ENCODE measurements at regions not wholly inside any gene's neighbourhood (a gene's known extent, or its start where the extent isn't known, plus 50 kb on each side); places are given as distances from the start of the nearest gene placed in this dataset.

DNA sequence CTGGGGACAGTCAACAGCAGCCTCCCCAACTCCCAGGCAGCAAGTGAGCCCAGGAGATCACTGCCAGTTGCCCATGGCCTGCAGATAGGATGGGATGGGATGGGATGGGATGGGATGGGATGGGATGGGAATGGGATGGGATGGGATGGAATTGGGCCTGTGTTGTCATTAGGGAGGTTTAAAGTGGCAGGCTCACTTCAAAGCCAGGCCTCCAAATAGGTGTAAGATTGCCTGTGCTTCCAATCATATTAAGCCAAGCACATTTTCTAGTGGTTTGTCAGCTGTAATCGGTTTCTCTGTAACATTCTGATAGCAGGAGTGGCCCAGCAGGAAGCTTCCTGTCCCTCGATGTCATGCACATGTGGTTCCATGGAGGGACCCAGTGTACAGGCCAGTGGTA, 82.7 kb upstream of the NXT1 start:
- H3K4me2 ChIP-seq = no peak overlapping the region
- H2AFZ ChIP-seq = no peak overlapping the region
- H3K27me3 ChIP-seq (ENCODE audit: insufficient read depth) = no peaks in the 10 kb centered on the region
- ATAC-seq (no peak), DNase-seq (ENCODE audit: low spot score) (no peak)
- H3K4me1 ChIP-seq (ENCODE audit: insufficient read depth) = no peaks in the 10 kb centered on the region; the same call in 1 of the 2 replicates
- H3K36me3 ChIP-seq (ENCODE audit: insufficient read depth) = no peaks in the 10 kb centered on the region
- Mint-ChIP-seq H3K4me1 (0 out of 3 replicates have a peak, but pooled peaks cover 4% of the 10 kb centered on the region), H3K36me3 (ENCODE audit: low read depth) (peaks cover 10% of the 10 kb centered on the region), H3K27ac (no peak overlapping the region), H3K9me3 (peaks cover 25% of the 10 kb centered on the region), H3K4me3 (no peak overlapping the region), H3K27me3 (ENCODE audit: insufficient read depth, low read depth, poor library complexity) (peaks cover 4% of the 10 kb centered on the region)
- H3K79me2 ChIP-seq (replicated peaks; ENCODE audit: insufficient read depth) = no peaks in the 10 kb centered on the region
- H3K9me2 ChIP-seq (ENCODE audit: insufficient read depth) = no peaks in the 10 kb centered on the region
- no peak overlapping the region for H3K27ac ChIP-seq (ENCODE audit: low read depth)
- TF ChIP-seq ZNF331 (CRISPR knock-in tag; IDR thresholded peaks at IDR 0.05; ENCODE audit: low read depth) (no peak), CREB1 (CRISPR knock-in tag; IDR thresholded peaks at IDR 0.05; ENCODE audit: low read depth) (no peak), EZH2phosphoT487 (IDR thresholded peaks at IDR 0.05; ENCODE audit: unreplicated experiment) (no peak), EZH2 (IDR thresholded peaks at IDR 0.05; ENCODE audit: low read depth, unreplicated experiment) (no peak), NANOG (IDR thresholded peaks at IDR 0.05; ENCODE audit: borderline replicate concordance) (no peak), JUNB (IDR thresholded peaks at IDR 0.05; ENCODE audit: unreplicated experiment) (no peak), STAT1 (IDR thresholded peaks at IDR 0.05; ENCODE audit: unreplicated experiment) (no peak)
- TF ChIP-seq, protein P1, sequence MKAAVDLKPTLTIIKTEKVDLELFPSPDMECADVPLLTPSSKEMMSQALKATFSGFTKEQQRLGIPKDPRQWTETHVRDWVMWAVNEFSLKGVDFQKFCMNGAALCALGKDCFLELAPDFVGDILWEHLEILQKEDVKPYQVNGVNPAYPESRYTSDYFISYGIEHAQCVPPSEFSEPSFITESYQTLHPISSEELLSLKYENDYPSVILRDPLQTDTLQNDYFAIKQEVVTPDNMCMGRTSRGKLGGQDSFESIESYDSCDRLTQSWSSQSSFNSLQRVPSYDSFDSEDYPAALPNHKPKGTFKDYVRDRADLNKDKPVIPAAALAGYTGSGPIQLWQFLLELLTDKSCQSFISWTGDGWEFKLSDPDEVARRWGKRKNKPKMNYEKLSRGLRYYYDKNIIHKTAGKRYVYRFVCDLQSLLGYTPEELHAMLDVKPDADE (IDR thresholded peaks at IDR 0.05) = no peak
- TF ChIP-seq, protein P2, sequence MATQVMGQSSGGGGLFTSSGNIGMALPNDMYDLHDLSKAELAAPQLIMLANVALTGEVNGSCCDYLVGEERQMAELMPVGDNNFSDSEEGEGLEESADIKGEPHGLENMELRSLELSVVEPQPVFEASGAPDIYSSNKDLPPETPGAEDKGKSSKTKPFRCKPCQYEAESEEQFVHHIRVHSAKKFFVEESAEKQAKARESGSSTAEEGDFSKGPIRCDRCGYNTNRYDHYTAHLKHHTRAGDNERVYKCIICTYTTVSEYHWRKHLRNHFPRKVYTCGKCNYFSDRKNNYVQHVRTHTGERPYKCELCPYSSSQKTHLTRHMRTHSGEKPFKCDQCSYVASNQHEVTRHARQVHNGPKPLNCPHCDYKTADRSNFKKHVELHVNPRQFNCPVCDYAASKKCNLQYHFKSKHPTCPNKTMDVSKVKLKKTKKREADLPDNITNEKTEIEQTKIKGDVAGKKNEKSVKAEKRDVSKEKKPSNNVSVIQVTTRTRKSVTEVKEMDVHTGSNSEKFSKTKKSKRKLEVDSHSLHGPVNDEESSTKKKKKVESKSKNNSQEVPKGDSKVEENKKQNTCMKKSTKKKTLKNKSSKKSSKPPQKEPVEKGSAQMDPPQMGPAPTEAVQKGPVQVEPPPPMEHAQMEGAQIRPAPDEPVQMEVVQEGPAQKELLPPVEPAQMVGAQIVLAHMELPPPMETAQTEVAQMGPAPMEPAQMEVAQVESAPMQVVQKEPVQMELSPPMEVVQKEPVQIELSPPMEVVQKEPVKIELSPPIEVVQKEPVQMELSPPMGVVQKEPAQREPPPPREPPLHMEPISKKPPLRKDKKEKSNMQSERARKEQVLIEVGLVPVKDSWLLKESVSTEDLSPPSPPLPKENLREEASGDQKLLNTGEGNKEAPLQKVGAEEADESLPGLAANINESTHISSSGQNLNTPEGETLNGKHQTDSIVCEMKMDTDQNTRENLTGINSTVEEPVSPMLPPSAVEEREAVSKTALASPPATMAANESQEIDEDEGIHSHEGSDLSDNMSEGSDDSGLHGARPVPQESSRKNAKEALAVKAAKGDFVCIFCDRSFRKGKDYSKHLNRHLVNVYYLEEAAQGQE (IDR thresholded peaks at IDR 0.05; ENCODE audit: unreplicated experiment) = no peak
- TF ChIP-seq, protein P3, sequence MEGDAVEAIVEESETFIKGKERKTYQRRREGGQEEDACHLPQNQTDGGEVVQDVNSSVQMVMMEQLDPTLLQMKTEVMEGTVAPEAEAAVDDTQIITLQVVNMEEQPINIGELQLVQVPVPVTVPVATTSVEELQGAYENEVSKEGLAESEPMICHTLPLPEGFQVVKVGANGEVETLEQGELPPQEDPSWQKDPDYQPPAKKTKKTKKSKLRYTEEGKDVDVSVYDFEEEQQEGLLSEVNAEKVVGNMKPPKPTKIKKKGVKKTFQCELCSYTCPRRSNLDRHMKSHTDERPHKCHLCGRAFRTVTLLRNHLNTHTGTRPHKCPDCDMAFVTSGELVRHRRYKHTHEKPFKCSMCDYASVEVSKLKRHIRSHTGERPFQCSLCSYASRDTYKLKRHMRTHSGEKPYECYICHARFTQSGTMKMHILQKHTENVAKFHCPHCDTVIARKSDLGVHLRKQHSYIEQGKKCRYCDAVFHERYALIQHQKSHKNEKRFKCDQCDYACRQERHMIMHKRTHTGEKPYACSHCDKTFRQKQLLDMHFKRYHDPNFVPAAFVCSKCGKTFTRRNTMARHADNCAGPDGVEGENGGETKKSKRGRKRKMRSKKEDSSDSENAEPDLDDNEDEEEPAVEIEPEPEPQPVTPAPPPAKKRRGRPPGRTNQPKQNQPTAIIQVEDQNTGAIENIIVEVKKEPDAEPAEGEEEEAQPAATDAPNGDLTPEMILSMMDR (conservative IDR thresholded peaks at IDR 0.05; ENCODE audit: low read depth in 2 of 2) = no peak
- TF ChIP-seq, protein P4, sequence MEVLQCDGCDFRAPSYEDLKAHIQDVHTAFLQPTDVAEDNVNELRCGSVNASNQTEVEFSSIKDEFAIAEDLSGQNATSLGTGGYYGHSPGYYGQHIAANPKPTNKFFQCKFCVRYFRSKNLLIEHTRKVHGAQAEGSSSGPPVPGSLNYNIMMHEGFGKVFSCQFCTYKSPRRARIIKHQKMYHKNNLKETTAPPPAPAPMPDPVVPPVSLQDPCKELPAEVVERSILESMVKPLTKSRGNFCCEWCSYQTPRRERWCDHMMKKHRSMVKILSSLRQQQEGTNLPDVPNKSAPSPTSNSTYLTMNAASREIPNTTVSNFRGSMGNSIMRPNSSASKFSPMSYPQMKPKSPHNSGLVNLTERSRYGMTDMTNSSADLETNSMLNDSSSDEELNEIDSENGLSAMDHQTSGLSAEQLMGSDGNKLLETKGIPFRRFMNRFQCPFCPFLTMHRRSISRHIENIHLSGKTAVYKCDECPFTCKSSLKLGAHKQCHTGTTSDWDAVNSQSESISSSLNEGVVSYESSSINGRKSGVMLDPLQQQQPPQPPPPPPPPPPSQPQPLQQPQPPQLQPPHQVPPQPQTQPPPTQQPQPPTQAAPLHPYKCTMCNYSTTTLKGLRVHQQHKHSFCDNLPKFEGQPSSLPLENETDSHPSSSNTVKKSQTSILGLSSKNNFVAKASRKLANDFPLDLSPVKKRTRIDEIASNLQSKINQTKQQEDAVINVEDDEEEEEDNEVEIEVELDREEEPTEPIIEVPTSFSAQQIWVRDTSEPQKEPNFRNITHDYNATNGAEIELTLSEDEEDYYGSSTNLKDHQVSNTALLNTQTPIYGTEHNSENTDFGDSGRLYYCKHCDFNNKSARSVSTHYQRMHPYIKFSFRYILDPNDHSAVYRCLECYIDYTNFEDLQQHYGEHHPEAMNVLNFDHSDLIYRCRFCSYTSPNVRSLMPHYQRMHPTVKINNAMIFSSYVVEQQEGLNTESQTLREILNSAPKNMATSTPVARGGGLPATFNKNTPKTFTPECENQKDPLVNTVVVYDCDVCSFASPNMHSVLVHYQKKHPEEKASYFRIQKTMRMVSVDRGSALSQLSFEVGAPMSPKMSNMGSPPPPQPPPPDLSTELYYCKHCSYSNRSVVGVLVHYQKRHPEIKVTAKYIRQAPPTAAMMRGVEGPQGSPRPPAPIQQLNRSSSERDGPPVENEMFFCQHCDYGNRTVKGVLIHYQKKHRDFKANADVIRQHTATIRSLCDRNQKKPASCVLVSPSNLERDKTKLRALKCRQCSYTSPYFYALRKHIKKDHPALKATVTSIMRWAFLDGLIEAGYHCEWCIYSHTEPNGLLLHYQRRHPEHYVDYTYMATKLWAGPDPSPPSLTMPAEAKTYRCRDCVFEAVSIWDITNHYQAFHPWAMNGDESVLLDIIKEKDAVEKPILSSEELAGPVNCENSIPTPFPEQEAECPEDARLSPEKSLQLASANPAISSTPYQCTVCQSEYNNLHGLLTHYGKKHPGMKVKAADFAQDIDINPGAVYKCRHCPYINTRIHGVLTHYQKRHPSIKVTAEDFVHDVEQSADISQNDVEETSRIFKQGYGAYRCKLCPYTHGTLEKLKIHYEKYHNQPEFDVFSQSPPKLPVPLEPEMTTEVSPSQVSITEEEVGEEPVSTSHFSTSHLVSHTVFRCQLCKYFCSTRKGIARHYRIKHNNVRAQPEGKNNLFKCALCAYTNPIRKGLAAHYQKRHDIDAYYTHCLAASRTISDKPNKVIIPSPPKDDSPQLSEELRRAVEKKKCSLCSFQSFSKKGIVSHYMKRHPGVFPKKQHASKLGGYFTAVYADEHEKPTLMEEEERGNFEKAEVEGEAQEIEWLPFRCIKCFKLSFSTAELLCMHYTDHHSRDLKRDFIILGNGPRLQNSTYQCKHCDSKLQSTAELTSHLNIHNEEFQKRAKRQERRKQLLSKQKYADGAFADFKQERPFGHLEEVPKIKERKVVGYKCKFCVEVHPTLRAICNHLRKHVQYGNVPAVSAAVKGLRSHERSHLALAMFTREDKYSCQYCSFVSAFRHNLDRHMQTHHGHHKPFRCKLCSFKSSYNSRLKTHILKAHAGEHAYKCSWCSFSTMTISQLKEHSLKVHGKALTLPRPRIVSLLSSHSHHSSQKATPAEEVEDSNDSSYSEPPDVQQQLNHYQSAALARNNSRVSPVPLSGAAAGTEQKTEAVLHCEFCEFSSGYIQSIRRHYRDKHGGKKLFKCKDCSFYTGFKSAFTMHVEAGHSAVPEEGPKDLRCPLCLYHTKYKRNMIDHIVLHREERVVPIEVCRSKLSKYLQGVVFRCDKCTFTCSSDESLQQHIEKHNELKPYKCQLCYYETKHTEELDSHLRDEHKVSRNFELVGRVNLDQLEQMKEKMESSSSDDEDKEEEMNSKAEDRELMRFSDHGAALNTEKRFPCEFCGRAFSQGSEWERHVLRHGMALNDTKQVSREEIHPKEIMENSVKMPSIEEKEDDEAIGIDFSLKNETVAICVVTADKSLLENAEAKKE (CRISPR knock-in tag; IDR thresholded peaks at IDR 0.05) = no peak
- H3K4me3 ChIP-seq = no peak overlapping the region
- no peaks in the 10 kb centered on the region for H3F3A ChIP-seq (replicated peaks; ENCODE audit: low read depth)
- H4K20me1 ChIP-seq (replicated peaks; ENCODE audit: insufficient read depth) = no peaks in the 10 kb centered on the region
